Upper lobe of right lung (tissue), 1 donor: ENCODE measurements at regions not wholly inside any gene's neighbourhood (a gene's known extent, or its start where the extent isn't known, plus 50 kb on each side); places are given as distances from the start of the nearest gene placed in this dataset.

Experiments
- ATAC-seq: fragments of 200-7000 bp; cut with Tn5 transposase; one replicate; pipeline ENCODE4 v1.9.1; 2020; ENCODE audit warnings: mild to moderate bottlenecking, moderate library complexity
- DNase-seq: peaks from one replicate; pipeline ENCODE4 v3.0.0-alpha.2; 2020
- H3K27ac ChIP-seq: fragments of 200-600 bp; one replicate; pipeline ENCODE4 v1.8.0; 2022
- H3K27me3 ChIP-seq: fragments of 200-600 bp; one replicate; pipeline ENCODE4 v1.8.0; 2022; ENCODE audit warnings: mild to moderate bottlenecking
- H3K36me3 ChIP-seq: fragments of 200-600 bp; one replicate; pipeline ENCODE4 v1.8.0; 2022
- H3K4me1 ChIP-seq: fragments of 200-600 bp; one replicate; pipeline ENCODE4 v1.8.0; 2022
- H3K4me3 ChIP-seq: fragments of 200-600 bp; one replicate; pipeline ENCODE4 v1.8.0; 2022; ENCODE audit warnings: mild to moderate bottlenecking
- H3K9me3 ChIP-seq: fragments of 200-600 bp; one replicate; pipeline ENCODE4 v1.8.0; 2022
- intact Hi-C: fragments of 100-400 bp; cut with DNase I; formaldehyde crosslinking; loops from one replicate; pipeline ENCODE4 v1.11.0; 2022
- TF ChIP-seq, protein P1 (sequence below): fragments of 200-600 bp; IDR thresholded peaks from one replicate; pipeline ENCODE4 v1.8.0; 2022; ENCODE audit warnings: antibody characterized with exemption
- donor health status: DM: no; HTN: yes; CAD: no; lungs with severe emphysema.

DNA sequence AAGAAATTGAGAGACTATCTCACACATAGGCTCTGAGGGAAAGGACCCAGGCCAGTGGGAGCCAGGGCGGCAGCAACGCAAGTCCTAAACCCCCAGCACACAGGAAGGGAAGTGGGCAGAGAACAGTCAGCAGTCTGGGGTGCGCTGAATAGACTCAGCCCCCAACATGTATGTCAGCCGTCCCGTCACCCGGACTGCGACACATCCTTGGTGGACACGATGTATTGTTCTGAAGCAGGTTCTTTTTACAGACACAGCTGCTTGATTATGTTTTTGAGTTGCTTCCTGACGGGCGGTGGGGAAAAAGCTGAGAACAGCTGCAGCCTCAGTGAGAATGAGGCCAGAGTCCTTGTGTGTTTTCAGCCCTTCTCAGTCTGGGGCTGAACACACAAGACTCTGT, 64.1 kb upstream of the CXCL14 start:
- Histone ChIP-seq H3K4me3 (no peak overlapping the region), H3K27ac (no peak overlapping the region), H3K9me3 (no peaks in the 10 kb centered on the region), H3K36me3 (no peaks in the 10 kb centered on the region), H3K27me3 (no peaks in the 10 kb centered on the region), H3K4me1 (no peaks in the 10 kb centered on the region)
- ATAC-seq = no peak
- DNase-seq = no peak
- TF ChIP-seq, protein P1, sequence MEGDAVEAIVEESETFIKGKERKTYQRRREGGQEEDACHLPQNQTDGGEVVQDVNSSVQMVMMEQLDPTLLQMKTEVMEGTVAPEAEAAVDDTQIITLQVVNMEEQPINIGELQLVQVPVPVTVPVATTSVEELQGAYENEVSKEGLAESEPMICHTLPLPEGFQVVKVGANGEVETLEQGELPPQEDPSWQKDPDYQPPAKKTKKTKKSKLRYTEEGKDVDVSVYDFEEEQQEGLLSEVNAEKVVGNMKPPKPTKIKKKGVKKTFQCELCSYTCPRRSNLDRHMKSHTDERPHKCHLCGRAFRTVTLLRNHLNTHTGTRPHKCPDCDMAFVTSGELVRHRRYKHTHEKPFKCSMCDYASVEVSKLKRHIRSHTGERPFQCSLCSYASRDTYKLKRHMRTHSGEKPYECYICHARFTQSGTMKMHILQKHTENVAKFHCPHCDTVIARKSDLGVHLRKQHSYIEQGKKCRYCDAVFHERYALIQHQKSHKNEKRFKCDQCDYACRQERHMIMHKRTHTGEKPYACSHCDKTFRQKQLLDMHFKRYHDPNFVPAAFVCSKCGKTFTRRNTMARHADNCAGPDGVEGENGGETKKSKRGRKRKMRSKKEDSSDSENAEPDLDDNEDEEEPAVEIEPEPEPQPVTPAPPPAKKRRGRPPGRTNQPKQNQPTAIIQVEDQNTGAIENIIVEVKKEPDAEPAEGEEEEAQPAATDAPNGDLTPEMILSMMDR = no peak
- intact Hi-C loops = no loop called here

DNA sequence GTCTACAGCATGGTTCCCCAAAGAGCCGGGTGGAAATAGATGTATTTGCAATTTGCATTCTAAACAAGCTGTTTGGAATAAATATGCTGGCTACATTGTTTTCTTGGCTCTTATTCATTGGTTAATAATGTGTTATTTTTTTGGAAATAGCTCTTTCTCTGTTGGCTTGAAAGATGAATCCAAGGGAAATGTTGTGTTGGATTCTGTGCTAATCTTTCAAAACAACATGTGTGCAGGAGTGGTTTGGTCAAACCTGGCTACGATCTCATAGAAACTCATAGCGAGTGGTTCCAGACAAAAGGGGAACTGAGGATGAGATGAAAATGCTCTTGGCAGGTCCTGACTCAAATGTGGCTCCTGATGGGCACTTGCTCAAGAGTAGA, 63.7 kb upstream of the CXCL14 start:
- Histone ChIP-seq H3K4me3 (no peak overlapping the region), H3K27me3 (no peaks in the 10 kb centered on the region), H3K9me3 (no peaks in the 10 kb centered on the region), H3K27ac (no peak overlapping the region), H3K36me3 (no peaks in the 10 kb centered on the region), H3K4me1 (no peaks in the 10 kb centered on the region)
- no peak for DNase-seq
- intact Hi-C loops = no loop called here
- no peak for ATAC-seq
- TF ChIP-seq, protein P1 = no peak

DNA sequence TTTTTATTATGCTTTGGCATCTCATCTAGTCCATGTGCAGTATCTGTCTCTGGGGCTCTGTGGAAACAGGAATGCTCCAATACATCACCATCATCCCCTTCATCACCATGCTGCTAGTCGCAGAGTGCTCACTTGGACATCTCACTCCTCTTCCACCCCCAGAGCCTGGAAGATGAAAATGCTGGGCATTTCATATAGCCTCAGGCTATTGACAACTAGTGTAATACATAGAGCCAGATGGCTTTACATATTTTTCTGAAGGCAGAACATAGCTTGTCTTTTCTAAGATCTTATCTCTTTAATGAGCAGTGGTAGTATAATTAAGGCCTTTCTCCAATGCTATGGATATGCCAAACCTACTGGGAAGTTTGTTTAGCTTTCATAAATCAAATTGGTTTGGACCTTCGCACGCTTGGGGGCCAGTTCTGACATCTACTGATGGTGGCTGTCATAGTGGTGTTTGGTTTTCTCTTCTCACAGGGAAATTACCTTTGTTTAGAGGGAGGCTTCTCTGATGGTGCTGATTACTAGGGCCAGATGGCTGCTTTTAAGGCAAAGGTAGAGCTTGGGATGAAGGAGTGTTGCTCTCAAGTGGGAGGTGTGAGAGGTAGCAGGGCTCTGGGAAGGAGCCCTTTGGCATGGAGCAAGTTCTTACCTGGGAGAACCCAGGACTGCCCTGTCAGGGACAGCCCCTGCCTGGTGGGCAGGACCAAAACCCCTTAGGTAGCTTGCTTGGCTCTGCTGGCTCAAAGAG, 63.1 kb upstream of the CXCL14 start:
- H3K4me1 ChIP-seq = no peaks in the 10 kb centered on the region
- TF ChIP-seq, protein P1 = no peak
- intact Hi-C loops = no loop called here
- H3K9me3 ChIP-seq = no peaks in the 10 kb centered on the region
- no peak for DNase-seq
- H3K4me3 ChIP-seq = no peak overlapping the region
- H3K27me3 ChIP-seq = no peaks in the 10 kb centered on the region
- H3K27ac ChIP-seq = no peak overlapping the region
- H3K36me3 ChIP-seq = no peaks in the 10 kb centered on the region
- ATAC-seq = no peak

DNA sequence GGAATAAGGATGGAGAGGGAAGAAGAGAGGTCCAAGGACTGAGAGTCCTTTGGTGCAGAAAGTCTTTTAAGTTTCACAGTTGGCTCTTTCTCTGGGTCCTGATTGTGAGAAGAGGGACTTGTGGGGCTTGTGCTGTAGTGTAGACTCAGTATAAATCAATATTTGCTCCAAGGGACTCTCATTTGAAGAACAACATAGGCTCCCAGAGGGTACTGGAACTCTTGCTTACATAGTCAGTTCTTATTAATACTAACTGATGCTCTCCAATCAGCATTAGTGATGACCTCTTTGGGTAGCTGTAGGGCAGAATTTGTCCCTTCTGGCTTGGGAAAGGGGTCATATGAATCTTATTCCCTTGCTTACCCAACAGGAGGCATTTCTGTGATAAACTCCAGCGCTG, 62.5 kb upstream of the CXCL14 start:
- H3K27me3 ChIP-seq = no peaks in the 10 kb centered on the region
- no peaks in the 10 kb centered on the region for H3K9me3 ChIP-seq
- TF ChIP-seq, protein P1 = no peak
- no peak for ATAC-seq
- DNase-seq = no peak
- H3K4me3 ChIP-seq = no peak overlapping the region
- intact Hi-C loops = no loop called here
- H3K36me3 ChIP-seq = no peaks in the 10 kb centered on the region
- H3K4me1 ChIP-seq = no peaks in the 10 kb centered on the region
- no peak overlapping the region for H3K27ac ChIP-seq

DNA sequence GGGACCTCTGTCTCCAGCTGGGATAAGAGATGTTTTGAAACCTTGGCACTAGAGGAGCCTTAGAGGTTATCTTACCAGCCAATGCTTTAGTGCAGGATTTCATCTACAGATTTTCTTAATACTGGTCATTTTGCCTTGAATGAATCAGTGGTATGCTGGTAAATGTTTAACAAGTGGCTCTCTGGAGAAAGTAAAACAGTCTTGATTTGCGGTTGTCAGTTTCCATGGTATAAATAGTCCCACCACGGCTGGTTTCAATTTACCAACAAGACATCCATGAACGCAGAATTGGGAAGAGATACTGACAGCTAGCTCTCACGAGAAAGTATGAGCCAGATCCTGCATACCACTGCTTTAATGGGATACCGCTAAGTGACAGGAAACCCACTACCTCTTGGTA, 56.7 kb upstream of the CXCL14 start:
- DNase-seq (no peak), ATAC-seq (no peak)
- intact Hi-C loops = no loop called here
- H3K27me3 ChIP-seq = no peaks in the 10 kb centered on the region
- H3K4me3 ChIP-seq = no peak overlapping the region
- H3K9me3 ChIP-seq = no peaks in the 10 kb centered on the region
- TF ChIP-seq, protein P1 = no peak
- no peak overlapping the region for H3K27ac ChIP-seq
- H3K36me3 ChIP-seq = no peaks in the 10 kb centered on the region
- H3K4me1 ChIP-seq = no peaks in the 10 kb centered on the region

DNA sequence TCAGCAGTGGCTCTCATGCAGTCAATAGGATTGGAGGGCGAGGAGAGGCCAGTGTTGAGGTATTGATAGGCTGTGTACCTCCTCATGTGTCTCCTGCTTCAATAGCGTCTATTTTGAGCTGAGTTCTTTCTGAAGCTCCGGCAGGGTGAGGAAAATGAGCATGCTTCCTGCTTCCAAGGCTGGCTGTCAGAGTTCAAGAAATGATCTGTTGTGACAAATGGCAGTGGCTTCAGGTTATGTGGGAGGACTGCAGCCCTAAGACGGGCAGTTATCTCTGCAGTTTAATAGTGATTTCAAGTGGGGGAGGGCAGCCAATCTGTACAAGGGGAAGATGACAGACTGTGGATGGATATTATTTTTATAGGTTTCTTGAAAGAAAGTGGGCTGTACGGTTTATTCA, 54.0 kb upstream of the CXCL14 start:
- DNase-seq (no peak), ATAC-seq (no peak)
- H3K9me3 ChIP-seq = no peaks in the 10 kb centered on the region
- no peaks in the 10 kb centered on the region for H3K36me3 ChIP-seq
- H3K4me3 ChIP-seq = no peak overlapping the region
- no peaks in the 10 kb centered on the region for H3K4me1 ChIP-seq
- H3K27ac ChIP-seq = no peak overlapping the region
- TF ChIP-seq, protein P1 = no peak
- no peaks in the 10 kb centered on the region for H3K27me3 ChIP-seq
- intact Hi-C loops = no loop called here
